HUES64 (cell line): ENCODE measurements at regions not wholly inside any gene's neighbourhood (a gene's known extent, or its start where the extent isn't known, plus 50 kb on each side); places are given as distances from the start of the nearest gene placed in this dataset.
"Not testable (repeated sequence)": the region's sequence is repeated elsewhere in the genome, so short reads cannot be mapped to it uniquely, and the experiment has no call there.

Experiments used
- H3K27ac ChIP-seq: 2 replicates; pipeline ENCODE4 v1.7.0; 2013; ENCODE audit warnings: low read depth, low read length, inconsistent platforms
- H3K27me3 ChIP-seq: 2 replicates; pipeline ENCODE4 v1.6.1; 2013; ENCODE audit warnings: mild to moderate bottlenecking, low read length; ENCODE audit not compliant: insufficient read depth
- H3K36me3 ChIP-seq: 2 replicates; pipeline ENCODE4 v1.6.1; 2013; ENCODE audit warnings: mild to moderate bottlenecking, low read length; ENCODE audit not compliant: insufficient read depth
- H3K4me1 ChIP-seq: 2 replicates; pipeline ENCODE4 v1.6.1; 2013; ENCODE audit warnings: mild to moderate bottlenecking, low read length, moderate library complexity; ENCODE audit not compliant: insufficient read depth
- H3K4me3 ChIP-seq: 2 replicates; pipeline ENCODE4 v1.5.1; 2013; ENCODE audit warnings: mild to moderate bottlenecking, low read length, moderate library complexity
- H3K9ac ChIP-seq: 2 replicates; pipeline ENCODE4 v1.6.1; 2013; ENCODE audit warnings: mild to moderate bottlenecking, low read depth, low read length
- H3K9me3 ChIP-seq: 2 replicates; pipeline ENCODE4 v1.6.1; 2013; ENCODE audit warnings: low read depth, low read length; ENCODE audit not compliant: insufficient read depth
- WGBS: fragments of 150-250, 120-280 bp; methylation state at CpG from one replicate; pipeline ENCODE4 v1.1.7; 2013; ENCODE audit warnings: missing lambda C conversion rate; 5-methylcytosine and 5-hydroxymethylcytosine counted together

DNA sequence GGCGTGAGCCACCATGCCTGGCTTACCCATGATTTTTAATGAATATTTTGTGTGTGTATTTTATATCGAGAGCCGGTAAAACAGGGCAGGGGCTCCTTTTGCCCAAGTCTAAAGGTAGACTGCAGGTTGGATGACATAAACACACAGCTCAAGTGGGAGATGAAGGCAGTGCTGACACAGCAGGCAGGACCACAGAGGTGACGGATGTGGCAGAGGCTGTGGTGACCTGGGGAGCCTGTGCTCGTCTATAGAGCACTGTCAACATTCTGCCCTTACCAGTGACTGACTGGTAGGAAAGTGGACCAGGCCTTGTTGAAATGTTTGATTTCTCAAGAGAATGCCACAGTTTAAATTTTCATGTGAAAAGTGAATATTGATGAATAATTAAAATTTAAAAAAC, 137.5 kb downstream of the ZFP64 start:
- H3K4me3 ChIP-seq: no peak overlapping the region

GRCh38 chr20:52049001-52049731, 142.4 kb downstream of the ZFP64 start:
- H3K4me1 ChIP-seq: peaks cover 35% of the 10 kb centered on the region
- H3K27me3 ChIP-seq: no peaks in the 10 kb centered on the region
- no peaks in the 10 kb centered on the region for H3K9me3 ChIP-seq
- peak overlapping the region; percentile 97 for H3K27ac ChIP-seq
- H3K36me3 ChIP-seq: no peaks in the 10 kb centered on the region
- H3K9ac ChIP-seq: peak overlapping the region; percentile 65
- 3% methylated on average over 6 of the region's 7 CpGs for WGBS
- peak overlapping the region; percentile 34 for H3K4me3 ChIP-seq

More for the DNA sequence above, 137.5 kb downstream of the ZFP64 start:
- WGBS: 93% methylated on average over 5 of the region's 5 CpGs
- H3K9ac ChIP-seq: no peak overlapping the region
- H3K27ac ChIP-seq: no peak overlapping the region
- H3K9me3 ChIP-seq: peaks cover 9% of the 10 kb centered on the region; the same call in 1 of the 2 replicates
- peaks cover 4% of the 10 kb centered on the region for H3K4me1 ChIP-seq
- no peaks in the 10 kb centered on the region for H3K36me3 ChIP-seq
- no peaks in the 10 kb centered on the region for H3K27me3 ChIP-seq

DNA sequence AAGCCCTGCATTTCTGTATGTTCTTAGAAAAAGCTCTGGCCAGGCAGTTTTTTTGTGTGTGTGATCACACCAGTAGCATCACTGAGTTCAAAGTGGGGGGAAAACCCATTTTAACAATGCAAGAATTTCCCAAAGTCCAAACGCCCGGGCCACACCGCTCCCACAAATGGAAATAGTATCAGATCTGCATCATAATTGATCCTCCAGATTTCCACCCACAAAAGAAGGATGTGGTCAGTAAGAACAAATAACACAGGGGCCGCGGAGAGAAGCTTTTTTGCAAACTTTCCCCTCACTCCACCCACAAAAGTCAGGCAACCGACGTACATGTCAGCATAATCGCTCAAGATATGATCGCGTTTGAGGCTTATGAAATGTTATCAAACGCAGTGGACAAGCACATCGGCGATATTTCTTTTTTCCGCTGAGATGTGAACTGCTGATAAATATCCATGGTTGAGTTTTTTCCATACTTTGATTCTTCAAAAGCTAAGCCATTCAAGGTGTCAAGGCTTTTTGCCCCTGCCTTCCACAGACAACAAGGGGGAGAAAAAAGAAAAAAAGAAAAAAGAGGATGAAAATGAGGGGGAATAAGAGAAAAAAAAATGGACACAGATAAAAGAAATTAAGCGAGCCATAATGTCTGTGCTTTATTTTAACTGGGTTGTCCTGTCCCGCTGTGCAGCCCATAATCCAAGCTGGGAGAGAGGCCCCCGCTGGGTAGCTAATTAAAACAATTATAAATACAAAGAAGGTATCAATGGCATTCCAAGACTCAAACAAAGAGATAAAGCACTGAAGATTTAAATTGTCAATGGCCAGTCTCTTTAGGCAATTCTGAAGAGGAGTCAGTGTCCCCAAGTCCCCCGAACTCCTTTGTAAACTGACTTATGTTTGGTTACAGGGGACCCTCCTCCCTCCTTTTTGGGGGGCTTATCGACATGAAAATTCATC, 143.5 kb downstream of the ZFP64 start:
- no peaks in the 10 kb centered on the region for H3K36me3 ChIP-seq
- H3K27me3 ChIP-seq: no peaks in the 10 kb centered on the region
- H3K9ac ChIP-seq: peak overlapping the region; percentile 74
- H3K27ac ChIP-seq: peak overlapping the region; percentile 97
- H3K4me1 ChIP-seq: peaks cover 35% of the 10 kb centered on the region
- peak overlapping the region; percentile 45 for H3K4me3 ChIP-seq
- H3K9me3 ChIP-seq: no peaks in the 10 kb centered on the region
- 1% methylated on average over 17 of the region's 19 CpGs for WGBS

DNA sequence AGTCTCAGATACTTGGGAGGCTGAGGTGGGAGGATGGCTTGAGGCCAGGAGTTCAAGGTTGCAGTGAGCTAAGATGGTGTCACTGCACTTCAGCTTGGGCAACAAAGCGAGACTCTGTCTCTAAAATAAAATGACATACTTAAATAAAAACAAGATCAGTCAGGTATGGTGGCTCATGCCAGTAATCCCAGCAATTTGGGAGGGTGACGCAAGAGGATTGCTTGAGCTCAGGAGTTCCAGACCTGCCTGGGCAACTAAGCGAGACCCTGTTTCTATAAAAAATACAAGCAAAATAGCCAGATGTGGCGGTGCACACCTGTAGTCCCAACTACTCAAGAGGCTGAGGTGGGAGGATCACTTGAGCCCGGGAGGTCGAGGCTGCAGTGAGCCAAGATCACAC, 149.6 kb downstream of the ZFP64 start:
- H3K36me3 ChIP-seq: no peaks in the 10 kb centered on the region
- H3K9ac ChIP-seq: no peak overlapping the region
- H3K4me1 ChIP-seq: peaks cover 22% of the 10 kb centered on the region
- 90% methylated on average over 6 of the region's 6 CpGs for WGBS
- H3K9me3 ChIP-seq: no peaks in the 10 kb centered on the region
- H3K27me3 ChIP-seq: no peaks in the 10 kb centered on the region
- no peak overlapping the region for H3K4me3 ChIP-seq
- no peak overlapping the region for H3K27ac ChIP-seq

DNA sequence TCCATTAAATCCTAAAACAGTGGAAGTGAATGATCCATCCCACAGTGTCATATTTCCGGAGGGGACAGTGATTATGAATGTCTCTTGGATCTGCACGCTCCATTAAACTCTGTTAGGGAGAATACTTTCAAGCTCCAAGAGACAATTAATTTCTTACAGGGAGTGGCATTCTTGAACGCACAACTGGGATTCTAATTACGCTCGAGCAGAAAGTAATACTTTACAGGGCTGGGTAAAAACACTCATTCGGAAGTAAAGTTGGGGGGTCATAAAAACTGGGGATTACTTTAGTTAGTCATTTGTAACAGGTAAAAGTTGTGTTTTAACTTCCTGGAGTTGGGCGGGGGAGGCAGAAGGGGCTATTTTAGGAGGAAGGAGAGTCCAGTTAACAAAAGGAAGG, 151.8 kb downstream of the ZFP64 start:
- 90% methylated on average over 7 of the region's 7 CpGs for WGBS
- 0 out of 2 replicates have a peak, but pooled peaks cover 9% of the 10 kb centered on the region for H3K4me1 ChIP-seq

GRCh38 chr20:52038632-52039031, 152.9 kb downstream of the ZFP64 start:
- not testable (repeated sequence) for H3K36me3 ChIP-seq, H3K9ac ChIP-seq, H3K4me3 ChIP-seq, H3K9me3 ChIP-seq, H3K4me1 ChIP-seq, H3K27ac ChIP-seq, H3K27me3 ChIP-seq
- 96% methylated on average over 9 of the region's 9 CpGs for WGBS

More for the DNA sequence above, 151.8 kb downstream of the ZFP64 start:
- Histone ChIP-seq H3K9me3 (no peaks in the 10 kb centered on the region), H3K27ac (no peak overlapping the region), H3K4me3 (no peak overlapping the region), H3K9ac (no peak overlapping the region), H3K36me3 (no peaks in the 10 kb centered on the region), H3K27me3 (no peaks in the 10 kb centered on the region)

- no peaks in the 10 kb centered on the region for H3K9me3 ChIP-seq
- no peak overlapping the region for H3K4me3 ChIP-seq
- 94% methylated on average over 4 of the region's 5 CpGs for WGBS
- H3K36me3 ChIP-seq: no peaks in the 10 kb centered on the region
- no peak overlapping the region for H3K9ac ChIP-seq
- H3K27ac ChIP-seq: no peak overlapping the region
- 0 out of 2 replicates have a peak, but pooled peaks cover 9% of the 10 kb centered on the region for H3K4me1 ChIP-seq
- H3K27me3 ChIP-seq: no peaks in the 10 kb centered on the region
Measured at GRCh38 chr20:52037370-52037769, 154.2 kb downstream of the ZFP64 start.

- Histone ChIP-seq H3K4me3 (no peak overlapping the region), H3K9me3 (no peaks in the 10 kb centered on the region), H3K4me1 (peaks cover 22% of the 10 kb centered on the region), H3K27me3 (no peaks in the 10 kb centered on the region), H3K27ac (no peak overlapping the region), H3K36me3 (no peaks in the 10 kb centered on the region), H3K9ac (no peak overlapping the region)
- 98% methylated on average over 1 of the region's 1 CpG for WGBS
Measured at GRCh38 chr20:52035977-52036376, 155.6 kb downstream of the ZFP64 start.

DNA sequence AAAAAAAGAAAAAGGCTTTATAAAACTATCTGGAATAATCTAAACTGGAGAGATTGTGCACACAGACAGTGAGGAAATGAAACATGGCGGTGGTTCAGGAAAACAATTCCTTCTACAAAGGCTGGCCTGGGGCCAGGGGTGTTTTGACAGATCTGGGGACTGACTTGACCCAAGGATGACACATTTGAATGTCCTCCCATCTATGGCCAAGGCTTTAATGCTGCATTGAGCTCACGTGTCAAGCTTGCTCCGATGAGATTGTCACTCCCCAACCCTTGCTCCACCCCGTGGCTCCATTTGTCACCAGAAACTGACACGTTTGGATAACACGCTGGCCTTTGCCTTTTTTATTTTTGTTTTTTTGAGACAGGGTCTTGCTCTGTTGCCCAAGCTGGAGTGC, 156.1 kb downstream of the ZFP64 start:
- H3K4me1 ChIP-seq: peaks cover 23% of the 10 kb centered on the region
- no peak overlapping the region for H3K4me3 ChIP-seq
- no peak overlapping the region for H3K9ac ChIP-seq
- H3K27ac ChIP-seq: no peak overlapping the region
- H3K27me3 ChIP-seq: no peaks in the 10 kb centered on the region
- no peaks in the 10 kb centered on the region for H3K36me3 ChIP-seq
- WGBS: 93% methylated on average over 6 of the region's 6 CpGs
- H3K9me3 ChIP-seq: no peaks in the 10 kb centered on the region

- no peaks in the 10 kb centered on the region for H3K27me3 ChIP-seq
- WGBS: 97% methylated on average over 9 of the region's 9 CpGs
Measured at GRCh38 chr20:52034581-52034980, 157.0 kb downstream of the ZFP64 start.

DNA sequence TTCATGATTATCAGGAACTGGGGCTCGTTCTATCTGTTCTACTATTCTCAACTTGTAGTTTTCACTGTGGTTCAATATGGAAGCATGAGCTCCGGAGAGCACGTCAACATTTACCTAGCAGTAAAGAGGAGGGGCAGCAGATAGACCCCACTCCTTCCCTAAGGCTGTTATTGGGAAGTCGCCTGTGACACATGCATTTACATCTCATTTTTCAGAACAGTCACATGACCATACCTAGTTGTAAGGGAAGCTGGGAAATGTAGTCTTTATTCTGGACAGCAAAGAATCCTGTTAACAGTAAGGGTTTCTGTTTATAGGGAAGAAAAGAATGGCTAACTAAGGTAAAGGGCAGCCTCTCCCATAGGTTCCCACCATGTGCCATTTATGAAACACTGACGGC, 158.3 kb downstream of the ZFP64 start:
- Histone ChIP-seq H3K4me3 (no peak overlapping the region), H3K9ac (no peak overlapping the region), H3K4me1 (peaks cover 14% of the 10 kb centered on the region), H3K9me3 (no peaks in the 10 kb centered on the region), H3K36me3 (no peaks in the 10 kb centered on the region), H3K27me3 (no peaks in the 10 kb centered on the region), H3K27ac (no peak overlapping the region)
- WGBS: 92% methylated on average over 4 of the region's 5 CpGs

More at GRCh38 chr20:52034581-52034980, 157.0 kb downstream of the ZFP64 start:
- no peaks in the 10 kb centered on the region for H3K9me3 ChIP-seq
- H3K36me3 ChIP-seq: no peaks in the 10 kb centered on the region
- H3K4me1 ChIP-seq: peaks cover 20% of the 10 kb centered on the region
- no peak overlapping the region for H3K27ac ChIP-seq
- no peak overlapping the region for H3K4me3 ChIP-seq
- H3K9ac ChIP-seq: no peak overlapping the region
